Esophagus muscularis mucosa (tissue), 3 donors: ENCODE measurements at regions not wholly inside any gene's neighbourhood (a gene's known extent, or its start where the extent isn't known, plus 50 kb on each side); places are given as distances from the start of the nearest gene placed in this dataset.

Experiments used
- CTCF ChIP-seq, 3 experiments: fragments of 200-600 bp in 2 of 3; fragments of 450-650 bp in 1 of 3; sonication (generic) in 2 of 3; IDR thresholded peaks; one replicate each; pipeline ENCODE4 v1.5.1; 2017 to 2019; ENCODE audit warnings: antibody characterized with exemption in 3 of 3, mild to moderate bottlenecking in 2 of 3, moderate library complexity in 1 of 3
- POLR2A ChIP-seq: fragments of 450-650 bp; IDR thresholded peaks from one replicate; pipeline ENCODE4 v1.6.1; 2017; ENCODE audit warnings: antibody characterized with exemption, moderate library complexity, mild to moderate bottlenecking, low read depth
- POLR2AphosphoS5 ChIP-seq, 2 donors: sonication (generic); formaldehyde crosslinking; IDR thresholded peaks; one replicate each; pipeline ENCODE4 v1.6.1; 2017; ENCODE audit warnings: antibody characterized with exemption in 2 of 2

GRCh38 chr2:219949053-219949452 is 321.6 kb downstream of the SLC4A3 start:
- TF ChIP-seq CTCF (IDR thresholded peaks at IDR 0.05) (no peak), POLR2AphosphoS5 (IDR thresholded peaks at IDR 0.05) (no peak), POLR2A (no peak)
